ENCODE measurements at regions not wholly inside any gene's neighbourhood (a gene's known extent, or its start where the extent isn't known, plus 50 kb on each side); places are given as distances from the start of the nearest gene placed in this dataset.
"Not testable (repeated sequence)": the region's sequence is repeated elsewhere in the genome, so short reads cannot be mapped to it uniquely, and the experiment has no call there.

DNA sequence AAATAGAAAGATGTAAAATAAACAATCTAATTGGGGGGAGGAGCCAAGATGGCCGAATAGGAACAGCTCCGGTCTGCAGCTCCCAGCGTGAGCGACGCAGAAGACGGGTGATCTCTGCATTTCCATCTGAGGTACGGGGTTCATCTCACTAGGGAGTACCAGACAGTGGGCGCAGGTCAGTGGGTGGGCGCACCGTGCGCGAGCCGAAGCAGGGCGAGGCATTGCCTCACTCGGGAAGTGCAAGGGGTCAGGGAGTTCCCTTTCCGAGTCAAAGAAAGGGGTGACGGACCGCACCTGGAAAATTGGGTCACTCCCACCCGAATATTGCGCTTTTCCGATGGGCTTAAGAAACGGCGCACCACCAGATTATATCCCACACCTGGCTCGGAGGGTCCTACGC is 515.4 kb downstream of the PID1 start:
- not testable (repeated sequence) for TF ChIP-seq POLR2A (IDR thresholded peaks at IDR 0.05); POLR2AphosphoS5 (IDR thresholded peaks at IDR 0.05; ENCODE audit: insufficient read depth in 1 of 2, low read depth in 1 of 2)
- TF ChIP-seq, protein P1, sequence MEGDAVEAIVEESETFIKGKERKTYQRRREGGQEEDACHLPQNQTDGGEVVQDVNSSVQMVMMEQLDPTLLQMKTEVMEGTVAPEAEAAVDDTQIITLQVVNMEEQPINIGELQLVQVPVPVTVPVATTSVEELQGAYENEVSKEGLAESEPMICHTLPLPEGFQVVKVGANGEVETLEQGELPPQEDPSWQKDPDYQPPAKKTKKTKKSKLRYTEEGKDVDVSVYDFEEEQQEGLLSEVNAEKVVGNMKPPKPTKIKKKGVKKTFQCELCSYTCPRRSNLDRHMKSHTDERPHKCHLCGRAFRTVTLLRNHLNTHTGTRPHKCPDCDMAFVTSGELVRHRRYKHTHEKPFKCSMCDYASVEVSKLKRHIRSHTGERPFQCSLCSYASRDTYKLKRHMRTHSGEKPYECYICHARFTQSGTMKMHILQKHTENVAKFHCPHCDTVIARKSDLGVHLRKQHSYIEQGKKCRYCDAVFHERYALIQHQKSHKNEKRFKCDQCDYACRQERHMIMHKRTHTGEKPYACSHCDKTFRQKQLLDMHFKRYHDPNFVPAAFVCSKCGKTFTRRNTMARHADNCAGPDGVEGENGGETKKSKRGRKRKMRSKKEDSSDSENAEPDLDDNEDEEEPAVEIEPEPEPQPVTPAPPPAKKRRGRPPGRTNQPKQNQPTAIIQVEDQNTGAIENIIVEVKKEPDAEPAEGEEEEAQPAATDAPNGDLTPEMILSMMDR (IDR thresholded peaks at IDR 0.05) = not testable (repeated sequence)

Data from vagina (tissue), 2 donors.